ENCODE measurements at regions not wholly inside any gene's neighbourhood (a gene's known extent, or its start where the extent isn't known, plus 50 kb on each side); places are given as distances from the start of the nearest gene placed in this dataset.
"Not testable (repeated sequence)": the region's sequence is repeated elsewhere in the genome, so short reads cannot be mapped to it uniquely, and the experiment has no call there.

- DNase-seq = no peak
Measured at GRCh38 chr7:37546677-37547076, 98.0 kb upstream of the ELMO1 start.

- no peak for DNase-seq
Measured at GRCh38 chr7:37549076-37549931, 100.6 kb upstream of the ELMO1 start.

- no peak for DNase-seq
Measured at GRCh38 chr7:37550426-37550825, 101.8 kb upstream of the ELMO1 start.

GRCh38 chr7:37550872-37551271 is 102.2 kb upstream of the ELMO1 start:
- DNase-seq = no peak

GRCh38 chr7:37552030-37552429 is 103.4 kb upstream of the ELMO1 start:
- DNase-seq = no peak

- not testable (repeated sequence) for DNase-seq
Measured at GRCh38 chr7:37552439-37552838, 103.8 kb upstream of the ELMO1 start.

GRCh38 chr7:37555528-37555927 is 106.9 kb upstream of the ELMO1 start:
- DNase-seq = no peak

GRCh38 chr7:37557571-37558209 is 109.0 kb upstream of the ELMO1 start:
- DNase-seq = no peak

GRCh38 chr7:37558320-37559096 is 109.8 kb upstream of the ELMO1 start:
- DNase-seq = no peak

- DNase-seq = no peak
Measured at GRCh38 chr7:37570145-37570544, 113.4 kb upstream of the GPR141 start.

GRCh38 chr7:37571806-37572205 is 111.8 kb upstream of the GPR141 start:
- DNase-seq = no peak

- DNase-seq = no peak
Measured at GRCh38 chr7:37577412-37577811, 106.2 kb upstream of the GPR141 start.

GRCh38 chr7:37577901-37578300 is 105.7 kb upstream of the GPR141 start:
- DNase-seq = no peak

GRCh38 chr7:37578350-37578749 is 105.2 kb upstream of the GPR141 start:
- DNase-seq = no peak

- DNase-seq = no peak
Measured at GRCh38 chr7:37580376-37580775, 103.2 kb upstream of the GPR141 start.

- DNase-seq = not testable (repeated sequence)
Measured at GRCh38 chr7:37584651-37585463, 98.7 kb upstream of the GPR141 start.

- no peak for DNase-seq
Measured at GRCh38 chr7:37590824-37591223, 92.7 kb upstream of the GPR141 start.

- DNase-seq = no peak
Measured at GRCh38 chr7:37592366-37592765, 91.2 kb upstream of the GPR141 start.

- no peak for DNase-seq
Measured at GRCh38 chr7:37594602-37595001, 89.0 kb upstream of the GPR141 start.

- no peak for DNase-seq
Measured at GRCh38 chr7:37598824-37599223, 84.7 kb upstream of the GPR141 start.

GRCh38 chr7:37601321-37601720 is 82.2 kb upstream of the GPR141 start:
- DNase-seq = peak in 2 of 3 donors; percentile 8 to 16

- no peak for DNase-seq
Measured at GRCh38 chr7:37604078-37604477, 79.5 kb upstream of the GPR141 start.
